ENCODE measurements at regions not wholly inside any gene's neighbourhood (a gene's known extent, or its start where the extent isn't known, plus 50 kb on each side); places are given as distances from the start of the nearest gene placed in this dataset.

DNA sequence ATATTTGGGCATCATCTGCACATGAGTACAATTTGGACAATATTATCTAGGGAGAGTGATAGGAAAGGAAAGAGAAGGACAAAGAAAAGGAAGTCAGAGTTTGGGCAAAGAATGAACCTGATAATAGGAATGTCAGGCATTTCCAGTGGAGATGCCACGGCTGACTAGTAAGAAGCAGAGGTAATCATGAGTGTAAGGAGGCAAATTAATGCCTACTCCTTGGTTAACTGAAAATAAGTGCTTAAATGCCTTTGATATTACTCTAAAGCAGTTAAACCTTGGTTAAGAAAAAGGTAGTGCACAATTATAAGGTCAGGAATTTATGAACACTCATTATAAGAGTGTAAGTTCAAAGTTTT lies 99.2 kb upstream of the DDIT4L start:
- TF ChIP-seq, protein P1, sequence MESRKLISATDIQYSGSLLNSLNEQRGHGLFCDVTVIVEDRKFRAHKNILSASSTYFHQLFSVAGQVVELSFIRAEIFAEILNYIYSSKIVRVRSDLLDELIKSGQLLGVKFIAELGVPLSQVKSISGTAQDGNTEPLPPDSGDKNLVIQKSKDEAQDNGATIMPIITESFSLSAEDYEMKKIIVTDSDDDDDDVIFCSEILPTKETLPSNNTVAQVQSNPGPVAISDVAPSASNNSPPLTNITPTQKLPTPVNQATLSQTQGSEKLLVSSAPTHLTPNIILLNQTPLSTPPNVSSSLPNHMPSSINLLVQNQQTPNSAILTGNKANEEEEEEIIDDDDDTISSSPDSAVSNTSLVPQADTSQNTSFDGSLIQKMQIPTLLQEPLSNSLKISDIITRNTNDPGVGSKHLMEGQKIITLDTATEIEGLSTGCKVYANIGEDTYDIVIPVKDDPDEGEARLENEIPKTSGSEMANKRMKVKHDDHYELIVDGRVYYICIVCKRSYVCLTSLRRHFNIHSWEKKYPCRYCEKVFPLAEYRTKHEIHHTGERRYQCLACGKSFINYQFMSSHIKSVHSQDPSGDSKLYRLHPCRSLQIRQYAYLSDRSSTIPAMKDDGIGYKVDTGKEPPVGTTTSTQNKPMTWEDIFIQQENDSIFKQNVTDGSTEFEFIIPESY (IDR thresholded peaks at IDR 0.05; ENCODE audit: extremely low read depth, insufficient replicate concordance, low read length) = no peak
- TF ChIP-seq ZNF274 (IDR thresholded peaks at IDR 0.05; ENCODE audit: low read depth, low read length) (no peak), ELF1 (IDR thresholded peaks at IDR 0.05; ENCODE audit: borderline replicate concordance, low read depth) (no peak), RAD21 (IDR thresholded peaks at IDR 0.05; ENCODE audit: low read depth) (no peak), FOSL1 (IDR thresholded peaks at IDR 0.05; ENCODE audit: low read depth) (no peak), EGR1 (IDR thresholded peaks at IDR 0.05; ENCODE audit: low read depth) (no peak)
- TF ChIP-seq, protein P2, sequence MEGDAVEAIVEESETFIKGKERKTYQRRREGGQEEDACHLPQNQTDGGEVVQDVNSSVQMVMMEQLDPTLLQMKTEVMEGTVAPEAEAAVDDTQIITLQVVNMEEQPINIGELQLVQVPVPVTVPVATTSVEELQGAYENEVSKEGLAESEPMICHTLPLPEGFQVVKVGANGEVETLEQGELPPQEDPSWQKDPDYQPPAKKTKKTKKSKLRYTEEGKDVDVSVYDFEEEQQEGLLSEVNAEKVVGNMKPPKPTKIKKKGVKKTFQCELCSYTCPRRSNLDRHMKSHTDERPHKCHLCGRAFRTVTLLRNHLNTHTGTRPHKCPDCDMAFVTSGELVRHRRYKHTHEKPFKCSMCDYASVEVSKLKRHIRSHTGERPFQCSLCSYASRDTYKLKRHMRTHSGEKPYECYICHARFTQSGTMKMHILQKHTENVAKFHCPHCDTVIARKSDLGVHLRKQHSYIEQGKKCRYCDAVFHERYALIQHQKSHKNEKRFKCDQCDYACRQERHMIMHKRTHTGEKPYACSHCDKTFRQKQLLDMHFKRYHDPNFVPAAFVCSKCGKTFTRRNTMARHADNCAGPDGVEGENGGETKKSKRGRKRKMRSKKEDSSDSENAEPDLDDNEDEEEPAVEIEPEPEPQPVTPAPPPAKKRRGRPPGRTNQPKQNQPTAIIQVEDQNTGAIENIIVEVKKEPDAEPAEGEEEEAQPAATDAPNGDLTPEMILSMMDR (IDR thresholded peaks at IDR 0.05 in 2 of 3, conservative IDR thresholded peaks at IDR 0.05 in 1 of 3; ENCODE audit: borderline replicate concordance in 1 of 3, insufficient read depth in 1 of 3, low read depth in 2 of 3, low read length in 2 of 3) = no peak
- TF ChIP-seq, protein P3, sequence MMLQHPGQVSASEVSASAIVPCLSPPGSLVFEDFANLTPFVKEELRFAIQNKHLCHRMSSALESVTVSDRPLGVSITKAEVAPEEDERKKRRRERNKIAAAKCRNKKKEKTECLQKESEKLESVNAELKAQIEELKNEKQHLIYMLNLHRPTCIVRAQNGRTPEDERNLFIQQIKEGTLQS (IDR thresholded peaks at IDR 0.05) = no peak
- Histone ChIP-seq H3K27ac (ENCODE audit: low read depth, low read length) (no peak overlapping the region), H3K9me2 (ENCODE audit: insufficient read depth) (no peaks in the 10 kb centered on the region), H3K4me3 (replicated peaks in 1 of 2; ENCODE audit: low read depth in 1 of 2, low read length in 2 of 2) (no peak overlapping the region), H3K9ac (ENCODE audit: low read length) (no peak overlapping the region), H3K9me3 (ENCODE audit: control insufficient read depth in 1 of 2, insufficient read depth in 1 of 2, low read depth in 1 of 2, low read length in 2 of 2) (no peaks in the 10 kb centered on the region), H3K4me2 (ENCODE audit: low read length) (no peak overlapping the region), H3K79me2 (ENCODE audit: insufficient read depth, low read length) (no peaks in the 10 kb centered on the region), H3K27me3 (ENCODE audit: insufficient read depth, low read length) (no peaks in the 10 kb centered on the region), H4K20me1 (ENCODE audit: insufficient read depth) (no peaks in the 10 kb centered on the region), H2AFZ (ENCODE audit: low read depth, low read length, poor library complexity, severe bottlenecking) (no peak overlapping the region), H3K4me1 (ENCODE audit: control insufficient read depth in 1 of 2, insufficient read depth in 2 of 2, low read length in 2 of 2) (peaks cover 0 to 6% of the 10 kb centered on the region in 2 experiments; a peak in 1 of 4 replicates), H3K36me3 (ENCODE audit: control insufficient read depth in 1 of 2, insufficient read depth in 2 of 2, low read length in 2 of 2) (no peaks in the 10 kb centered on the region)
- ChIA-PET POLR2A (no interaction called here), RAD21 (ENCODE audit: low non-redundant PET in 1 of 2, low total read pairs in 2 of 2, uncharacterized antibody in 2 of 2, unreplicated experiment in 2 of 2) (no interaction called here), CTCF (no interaction called here)
- no TSS peak for BruUV-seq (replicated peaks)
- ATAC-seq (no peak), DNase-seq (ENCODE audit: low read depth, low spot score) (no peak)
- intact Hi-C loops (cut with micrococcal nuclease) = no loop called here
